ENCODE measurements at regions not wholly inside any gene's neighbourhood (a gene's known extent, or its start where the extent isn't known, plus 50 kb on each side); places are given as distances from the start of the nearest gene placed in this dataset.
"Not testable (repeated sequence)": the region's sequence is repeated elsewhere in the genome, so short reads cannot be mapped to it uniquely, and the experiment has no call there.

DNA sequence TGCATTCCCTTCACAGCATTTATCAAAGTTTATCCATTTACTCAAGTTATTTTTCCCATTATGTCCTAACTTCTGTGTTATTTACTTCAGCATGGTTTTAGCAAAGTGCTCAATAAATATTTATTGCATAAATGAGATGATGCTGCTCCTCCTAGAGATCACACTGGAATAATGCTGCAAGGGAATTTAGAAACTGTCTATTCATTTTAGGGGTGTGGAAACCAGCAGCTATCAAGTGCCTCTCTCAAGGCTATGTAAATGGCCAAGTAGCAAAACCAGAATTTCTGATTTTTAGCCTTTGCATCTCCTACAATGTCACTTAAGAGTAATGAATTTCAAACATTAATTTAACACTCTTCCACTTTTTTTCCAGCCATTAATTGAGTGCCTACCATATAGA lies 316.2 kb downstream of the COL12A1 start:
- DNase-seq: no peak

DNA sequence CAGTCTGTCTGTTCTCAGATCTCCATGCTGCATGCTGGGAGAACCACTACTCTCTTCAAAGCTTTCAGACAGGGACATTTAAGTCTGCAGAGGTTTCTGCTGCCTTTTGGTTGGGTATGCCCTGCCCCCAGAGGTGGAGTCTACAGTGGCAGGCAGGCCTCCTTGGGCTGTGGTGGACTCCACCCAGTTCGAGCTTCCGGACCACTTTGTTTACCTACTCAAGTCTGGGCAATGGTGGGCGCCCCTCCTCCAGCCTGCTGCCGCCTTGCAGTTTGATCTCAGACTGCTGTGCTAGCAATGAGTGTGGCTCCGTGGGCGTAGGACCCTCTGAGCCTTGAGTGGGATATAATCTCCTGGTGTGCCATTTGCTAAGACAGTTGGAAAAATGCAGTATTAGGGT lies 317.1 kb downstream of the COL12A1 start:
- DNase-seq: not testable (repeated sequence)

DNA sequence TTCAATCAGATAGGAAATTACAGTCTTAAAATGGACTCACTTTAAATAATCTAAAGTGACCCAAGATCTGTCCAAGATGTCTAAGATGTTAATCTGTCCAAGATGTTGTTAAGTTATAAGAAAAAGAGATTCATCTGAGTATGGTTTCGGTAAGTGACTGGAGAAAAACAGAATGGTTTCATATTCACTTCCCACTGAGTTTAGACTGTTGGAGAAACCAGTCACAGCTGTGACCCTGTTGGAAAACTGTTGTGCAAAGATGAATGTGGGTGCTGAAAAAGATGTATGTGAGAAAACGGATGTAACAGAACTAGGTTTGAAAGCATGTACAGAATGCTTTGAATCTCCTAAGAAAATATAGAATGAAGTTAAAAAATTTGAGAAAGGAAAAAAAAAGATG lies 325.9 kb downstream of the COL12A1 start:
- DNase-seq: no peak

DNA sequence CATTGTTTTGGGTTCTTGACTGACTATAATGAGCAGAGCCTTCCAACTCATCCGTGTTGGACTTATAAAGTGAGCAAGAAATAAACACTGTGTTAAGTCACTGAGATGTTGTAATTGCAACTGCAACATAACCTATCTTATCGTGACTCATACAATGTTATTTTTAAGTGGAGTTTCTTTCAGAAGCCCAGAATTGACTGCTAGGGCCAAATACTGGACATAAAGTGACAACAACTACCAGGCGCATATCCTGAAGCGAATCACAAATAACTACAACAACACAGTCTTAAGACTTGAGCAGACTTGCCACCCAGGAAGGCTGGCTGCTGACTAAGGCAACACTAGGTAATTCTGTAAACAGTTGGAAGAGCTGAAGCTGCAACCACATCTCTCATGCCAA lies 326.6 kb downstream of the COL12A1 start:
- no peak for DNase-seq

DNA sequence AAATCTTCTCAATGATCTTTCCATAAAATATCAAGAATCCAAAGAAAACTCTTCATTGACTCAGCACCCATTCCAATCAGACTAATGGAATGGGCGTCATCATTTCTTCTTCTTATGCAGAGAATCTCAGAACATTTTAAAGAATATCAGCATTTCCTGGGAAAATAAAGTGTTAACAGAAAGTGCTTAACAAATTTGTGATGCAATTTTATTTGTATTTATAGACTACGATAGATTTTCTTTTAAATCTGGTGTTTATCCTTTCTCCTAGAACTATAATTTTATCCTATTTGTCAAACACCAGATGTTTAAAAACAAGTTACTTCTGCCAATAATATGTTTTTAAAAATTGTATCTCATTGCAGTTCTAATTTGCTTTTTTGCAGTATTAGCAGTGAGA lies 330.7 kb downstream of the COL12A1 start:
- DNase-seq: no peak

DNA sequence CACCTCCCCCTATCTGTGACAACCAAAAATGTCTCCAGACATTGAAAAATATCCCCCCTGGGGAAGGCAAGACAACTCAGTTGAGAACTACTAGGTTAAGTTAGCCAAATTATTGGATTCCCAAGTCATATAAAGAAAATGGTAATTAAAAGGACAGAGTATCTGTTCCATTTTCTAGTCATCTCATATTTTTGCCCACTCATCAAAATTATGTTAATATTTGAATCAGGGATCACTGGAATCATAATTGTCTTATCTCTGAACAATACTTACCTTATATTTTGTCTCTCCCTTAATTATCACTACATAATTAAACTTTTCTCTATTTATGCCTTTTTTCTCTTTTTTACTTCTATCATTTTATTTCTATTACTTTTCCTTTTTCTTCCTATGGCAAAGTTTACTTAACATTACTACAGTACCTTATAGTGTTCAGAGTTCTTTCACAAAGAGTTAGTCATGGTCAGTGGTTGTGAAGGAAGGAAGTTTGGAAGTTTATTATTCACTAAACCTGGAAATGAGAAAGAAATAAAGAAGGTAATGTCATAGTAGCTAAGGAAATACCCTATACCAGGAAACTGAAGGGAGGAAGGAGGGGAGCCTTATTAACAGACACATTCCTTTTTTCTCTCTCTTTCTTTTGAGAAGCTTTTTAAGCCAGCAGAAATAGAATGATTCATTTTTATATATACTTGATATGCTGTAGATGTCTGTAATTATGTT lies 332.9 kb downstream of the COL12A1 start:
- no peak for DNase-seq

DNA sequence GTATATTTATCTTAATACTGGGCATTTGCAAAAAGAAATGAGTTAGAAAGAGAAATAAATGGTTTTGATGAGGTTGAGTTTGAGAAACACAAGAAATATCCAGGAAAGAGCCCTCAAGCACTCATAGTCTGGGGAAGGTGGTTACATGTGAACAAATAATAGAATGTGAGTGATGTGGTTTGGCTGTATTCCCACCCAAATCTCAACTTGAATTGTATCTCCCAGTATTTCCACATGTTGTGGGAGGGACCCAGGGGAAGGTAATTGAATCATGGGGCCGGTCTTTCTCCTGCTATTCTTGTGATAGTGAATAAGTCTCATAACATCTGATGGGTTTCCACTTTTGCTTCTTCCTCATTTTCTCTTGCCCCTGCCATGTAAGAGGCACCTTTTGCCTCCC lies 334.1 kb downstream of the COL12A1 start:
- no peak for DNase-seq

DNA sequence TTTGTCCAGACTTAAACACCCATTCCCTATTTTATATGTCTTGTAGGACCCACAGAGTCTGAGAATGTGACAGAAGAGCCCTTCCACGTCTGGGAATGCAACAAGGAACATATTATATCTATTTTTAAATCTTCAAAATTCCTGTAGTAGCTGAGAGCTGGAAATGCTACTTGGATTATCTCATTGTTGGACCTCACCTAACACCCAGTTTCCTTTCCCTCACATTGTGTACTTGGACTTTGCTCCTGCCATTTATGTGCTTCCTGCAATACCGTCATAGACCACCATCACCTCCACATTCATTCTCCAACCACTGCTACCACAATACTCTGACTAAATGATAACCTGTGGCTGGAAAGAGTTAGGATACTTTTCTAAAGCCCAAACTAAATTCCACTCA lies 335.4 kb downstream of the COL12A1 start:
- DNase-seq: no peak

DNA sequence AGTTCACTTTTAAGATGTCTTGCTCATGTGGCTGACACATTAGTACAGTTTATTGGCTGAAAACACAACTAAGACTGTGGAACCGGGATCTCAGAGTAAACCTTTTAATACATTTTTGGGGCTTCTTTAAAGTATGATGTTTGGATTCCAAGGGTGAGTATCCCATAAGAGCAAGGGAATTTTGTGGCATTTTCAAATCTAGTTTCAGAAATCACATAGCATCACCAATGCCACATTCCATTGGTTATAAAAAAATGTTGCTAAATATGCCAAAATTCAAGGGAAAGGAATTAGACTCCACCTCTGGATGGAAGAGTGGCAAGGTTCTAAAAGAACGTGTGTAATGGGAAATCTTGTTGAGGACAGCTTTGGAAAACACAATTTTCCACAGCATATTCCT lies 338.6 kb downstream of the COL12A1 start:
- DNase-seq: no peak

DNA sequence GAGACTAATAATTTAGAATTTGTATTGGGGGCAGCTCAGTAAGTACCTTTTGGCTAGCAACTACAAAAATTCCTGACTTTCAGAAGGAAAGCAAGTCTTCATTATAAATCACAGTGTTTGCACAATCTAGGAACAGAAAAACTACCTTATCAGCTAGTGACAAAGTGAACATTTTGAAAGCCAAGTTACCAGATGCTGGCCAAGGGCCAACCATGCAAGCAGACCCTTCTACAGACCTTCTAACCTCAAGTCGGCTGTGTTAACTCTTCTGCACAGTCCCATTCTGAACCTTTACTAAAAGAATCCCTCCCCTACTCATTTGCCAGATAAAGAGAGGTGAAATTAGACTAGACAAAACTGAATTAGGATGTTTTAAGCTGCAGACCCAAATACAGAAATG lies 341.9 kb downstream of the COL12A1 start:
- no peak for DNase-seq

DNA sequence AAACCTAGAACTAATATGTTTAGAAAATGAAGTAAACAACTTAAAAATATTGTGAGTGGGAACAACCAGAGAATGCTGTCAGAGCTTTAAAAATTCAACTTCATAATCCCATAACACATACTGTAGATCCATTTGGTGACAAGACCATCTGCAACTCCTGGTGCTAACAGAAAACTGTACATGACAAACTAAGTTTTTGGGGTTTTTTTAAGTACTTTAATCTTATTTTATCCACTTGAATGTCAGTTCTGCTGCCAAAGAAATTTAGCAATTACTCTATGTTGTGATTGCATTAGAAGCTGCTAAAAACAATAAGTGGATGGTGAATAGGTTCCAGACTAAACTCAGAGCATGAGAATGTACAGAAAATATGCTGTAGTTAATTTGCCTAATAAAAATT lies 345.4 kb downstream of the COL12A1 start:
- no peak for DNase-seq

DNA sequence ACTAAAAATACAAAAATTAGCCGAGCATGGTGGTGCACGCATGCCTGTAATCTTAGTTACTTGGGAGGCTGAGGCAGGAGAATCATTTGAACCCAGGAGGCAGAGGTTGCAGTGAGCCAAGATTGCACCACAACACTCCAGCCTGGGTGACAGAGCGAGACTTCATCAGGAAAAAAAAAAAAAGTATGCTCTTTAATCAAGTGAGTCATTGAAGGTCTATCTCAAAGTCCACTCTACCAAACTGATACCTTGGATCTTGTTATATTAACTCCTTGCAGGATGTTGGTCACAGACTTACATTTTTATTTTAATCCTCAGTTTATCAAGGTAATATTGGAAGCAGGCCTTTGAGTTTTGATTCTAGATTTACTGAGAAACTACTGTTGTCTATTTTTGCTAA lies 348.7 kb downstream of the COL12A1 start:
- DNase-seq: no peak

DNA sequence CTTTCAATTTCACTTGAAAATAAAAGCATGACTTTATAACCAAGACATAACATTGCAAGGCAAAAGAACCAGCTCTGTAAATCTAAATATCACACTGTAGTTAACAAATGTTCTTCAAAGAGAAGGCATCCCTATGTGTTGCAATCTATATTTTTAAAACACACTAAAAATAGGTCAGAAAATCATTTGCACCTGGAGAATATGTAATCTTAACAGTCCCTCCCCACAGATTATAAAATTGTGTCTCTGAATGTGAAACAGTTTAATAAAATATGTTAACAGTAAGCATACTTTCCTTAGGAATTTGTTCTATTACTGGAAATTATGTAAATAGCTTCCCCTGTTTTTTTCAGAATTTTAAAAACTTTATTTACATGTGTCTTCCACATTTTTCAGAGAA lies 351.9 kb downstream of the COL12A1 start:
- no peak for DNase-seq

DNA sequence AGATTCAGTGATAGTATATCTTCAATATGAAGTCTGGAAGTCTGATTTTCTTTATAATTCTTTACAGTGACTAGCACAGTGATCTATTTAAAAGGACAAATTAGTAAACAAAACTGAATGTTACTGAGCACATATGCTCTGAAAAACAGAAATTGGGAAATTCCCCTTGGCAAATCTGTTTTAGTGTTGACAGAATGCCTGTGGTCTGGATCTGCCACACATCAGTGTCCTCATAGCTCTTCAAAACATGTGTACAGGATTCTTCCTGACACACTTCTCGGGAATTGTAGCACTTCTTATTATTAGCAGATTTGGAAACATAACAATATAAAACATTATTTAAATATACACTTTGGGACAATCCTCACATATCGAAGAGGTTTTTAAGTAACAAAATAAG lies 354.3 kb downstream of the COL12A1 start:
- DNase-seq: no peak

DNA sequence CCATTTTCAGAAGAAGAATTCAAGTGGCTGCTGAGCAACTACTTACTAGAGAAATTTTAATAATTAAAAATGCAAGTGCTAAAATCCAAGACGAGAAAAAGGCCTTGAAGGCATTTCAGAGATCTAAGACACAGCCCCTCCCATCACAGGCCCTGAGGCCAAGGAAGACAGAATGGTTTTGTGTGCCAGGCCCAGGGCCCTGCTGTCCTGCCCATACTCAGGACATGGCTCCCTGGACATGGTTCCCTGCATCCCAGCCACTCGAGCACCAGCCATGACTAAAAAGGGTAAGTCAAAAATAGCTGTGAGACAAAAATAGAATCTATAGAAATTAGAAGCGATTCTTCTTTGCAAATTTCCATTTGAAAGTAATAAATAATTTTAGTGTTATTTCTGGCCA lies 364.9 kb downstream of the COL12A1 start:
- DNase-seq: no peak

DNA sequence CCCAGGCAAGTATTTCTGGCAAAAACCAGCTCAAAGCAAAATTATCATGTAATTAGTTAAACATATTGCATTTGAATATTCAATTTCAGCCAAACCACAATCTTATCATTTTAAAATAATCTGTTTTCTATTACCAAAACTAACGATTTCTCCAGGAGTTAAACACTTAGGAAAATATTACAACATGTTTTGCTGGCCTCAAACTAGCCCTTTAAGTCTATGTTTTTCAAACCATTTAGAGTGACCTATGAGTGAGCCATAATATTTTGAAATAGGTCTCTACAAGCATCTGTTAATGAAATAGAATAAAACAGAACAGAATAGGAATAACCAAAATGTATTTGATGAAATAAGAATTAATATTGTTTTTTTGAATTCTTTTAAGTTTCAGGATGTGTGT lies 370.9 kb downstream of the COL12A1 start:
- no peak for DNase-seq

DNA sequence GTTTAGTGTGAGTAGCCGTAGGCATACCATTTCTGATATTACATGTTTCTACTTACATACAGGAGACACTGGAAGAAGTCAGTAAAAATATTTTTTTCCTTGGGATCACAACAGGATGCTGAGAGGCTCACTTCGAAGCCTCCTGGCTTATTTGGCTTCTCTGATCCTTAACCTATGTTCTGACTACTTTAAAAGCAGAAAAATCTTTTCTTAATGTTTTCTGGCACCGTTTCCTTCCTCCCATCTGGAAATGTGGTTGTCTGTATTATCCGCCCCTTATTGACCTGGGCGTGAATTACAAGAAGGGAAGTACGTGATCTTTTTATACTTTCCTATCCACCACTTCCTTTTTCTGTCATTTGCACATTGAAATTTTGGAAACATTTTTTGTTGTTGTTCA lies 379.6 kb downstream of the COL12A1 start:
- no peak for DNase-seq

DNA sequence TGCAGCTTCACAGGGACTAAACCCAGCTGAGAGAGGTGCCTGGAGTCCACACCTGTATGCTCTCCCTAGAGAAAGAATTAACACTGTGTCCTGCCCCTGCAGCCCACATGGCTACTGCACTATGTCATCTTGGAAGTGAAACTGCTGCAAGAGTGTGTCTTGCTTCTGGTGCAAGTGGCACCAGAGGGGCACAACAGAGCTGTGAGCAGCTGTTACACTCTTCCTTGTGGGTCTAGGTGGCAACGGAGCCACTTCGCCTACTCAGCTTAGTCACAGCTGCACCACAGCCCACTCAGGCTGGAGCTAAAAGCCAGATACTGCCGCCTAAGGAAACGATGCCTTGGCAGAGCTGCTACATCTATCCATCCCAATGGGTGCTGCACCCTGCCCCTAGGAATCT lies 391.4 kb downstream of the COL12A1 start:
- DNase-seq: no peak

DNA sequence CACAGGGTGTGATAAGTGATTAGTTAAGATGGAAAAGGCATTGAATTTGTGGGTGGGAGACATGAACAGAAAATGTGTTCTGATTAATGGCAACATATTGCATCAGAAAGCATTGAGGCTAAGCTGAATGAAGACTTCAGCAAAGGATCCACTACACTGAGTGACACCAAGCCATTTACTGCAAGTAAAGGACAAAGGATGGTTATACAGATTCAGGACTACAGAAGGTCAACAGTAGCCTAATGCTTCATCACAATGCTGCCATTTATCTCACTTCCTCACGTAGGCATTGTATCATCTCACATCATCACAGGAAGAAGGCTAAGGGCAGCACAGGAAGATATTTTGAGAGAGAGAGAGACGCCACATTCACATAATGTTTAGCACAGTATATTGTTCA lies 398.2 kb downstream of the COL12A1 start:
- no peak for DNase-seq

DNA sequence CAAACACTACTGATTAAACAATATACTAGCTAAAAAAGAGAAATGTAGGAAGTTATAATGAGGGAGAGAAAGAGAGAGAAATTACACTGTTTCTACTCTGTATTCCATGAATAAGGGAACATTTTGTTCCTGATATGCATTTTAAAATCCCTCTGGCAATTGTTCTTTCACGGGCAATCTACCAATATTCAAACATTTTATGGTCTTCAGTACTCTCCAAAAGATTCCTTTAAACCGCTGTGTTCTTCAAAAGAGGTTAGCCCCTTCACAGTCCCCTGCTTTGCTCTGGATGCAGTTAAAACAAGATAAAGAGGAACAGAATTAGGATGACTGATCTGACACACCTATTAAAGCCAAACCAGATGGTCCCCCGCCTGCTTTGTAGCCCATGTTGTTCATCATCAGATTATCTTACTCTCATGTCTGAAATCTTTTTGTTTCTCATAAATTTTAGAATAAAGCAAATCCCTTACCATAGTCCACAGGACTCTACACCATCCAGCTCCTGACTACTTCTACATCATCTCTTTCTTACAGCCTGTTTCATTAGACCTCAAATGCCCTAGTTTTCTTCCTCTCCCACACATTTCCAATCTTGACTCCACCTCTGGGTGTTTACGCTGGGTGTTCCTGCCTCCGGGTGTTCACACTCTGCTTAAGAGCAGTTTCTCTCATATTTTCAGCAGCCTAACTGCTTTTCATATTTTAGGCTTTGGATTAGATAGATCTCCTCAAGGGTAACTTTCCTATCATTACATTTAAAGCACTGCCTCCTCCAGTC lies 399.7 kb downstream of the COL12A1 start:
- DNase-seq: no peak

DNA sequence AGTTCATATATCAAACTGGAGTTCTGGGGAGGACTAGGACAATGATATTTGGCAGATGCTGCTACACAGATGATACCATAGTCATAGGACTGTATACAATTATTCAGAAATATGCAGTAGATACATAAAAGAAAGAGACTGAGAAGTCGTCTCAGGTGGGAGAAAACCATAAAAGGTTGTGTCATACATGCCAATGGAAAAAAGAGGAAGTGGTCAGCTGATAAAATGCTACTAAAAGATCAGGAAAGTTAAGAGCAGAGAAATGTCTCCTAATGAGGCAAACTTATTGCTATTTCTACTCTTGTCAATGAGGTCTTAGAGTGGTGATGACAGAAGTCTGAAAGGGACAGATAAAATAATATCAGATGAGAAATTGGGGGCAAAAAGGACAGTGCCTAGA lies 407.6 kb downstream of the COL12A1 start:
- no peak for DNase-seq

DNA sequence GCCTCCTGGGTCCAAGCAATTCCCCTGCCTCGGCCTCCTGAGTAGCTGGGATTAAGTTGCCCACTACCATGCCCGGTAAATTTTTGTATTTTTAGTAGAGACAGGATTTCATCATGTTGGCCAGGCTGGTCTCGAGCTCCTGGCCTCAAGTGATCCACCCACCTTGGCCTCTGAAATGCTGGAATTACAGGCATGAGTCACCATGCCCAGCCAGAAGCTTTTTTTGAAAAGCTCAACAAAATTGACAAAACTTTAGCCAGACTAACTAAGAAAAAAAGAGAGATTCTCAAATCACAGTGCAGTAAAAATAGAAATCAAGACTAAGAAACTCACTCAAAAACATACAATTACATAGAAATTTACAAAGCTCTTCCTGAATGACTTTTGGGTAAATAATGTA lies 420.6 kb downstream of the COL12A1 start:
- DNase-seq: no peak

DNA sequence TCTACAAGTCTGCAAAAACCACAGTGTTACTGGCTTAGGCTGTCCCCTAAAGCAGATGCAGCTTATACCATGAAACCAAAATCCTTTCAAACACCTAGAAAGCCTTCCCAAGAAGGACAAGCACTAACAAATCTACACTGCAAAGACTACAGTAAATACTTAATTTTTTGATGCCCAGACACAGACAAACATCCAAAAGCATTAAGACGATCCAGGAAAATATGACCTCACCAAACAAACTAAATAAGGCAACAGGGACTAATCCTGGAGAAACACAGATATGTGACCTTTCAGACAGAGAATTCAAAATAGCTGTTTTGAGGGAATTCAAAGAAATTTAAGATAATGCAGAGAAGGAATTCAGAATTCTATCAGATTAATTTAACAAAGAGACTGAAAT lies 423.5 kb downstream of the COL12A1 start:
- no peak for DNase-seq

DNA sequence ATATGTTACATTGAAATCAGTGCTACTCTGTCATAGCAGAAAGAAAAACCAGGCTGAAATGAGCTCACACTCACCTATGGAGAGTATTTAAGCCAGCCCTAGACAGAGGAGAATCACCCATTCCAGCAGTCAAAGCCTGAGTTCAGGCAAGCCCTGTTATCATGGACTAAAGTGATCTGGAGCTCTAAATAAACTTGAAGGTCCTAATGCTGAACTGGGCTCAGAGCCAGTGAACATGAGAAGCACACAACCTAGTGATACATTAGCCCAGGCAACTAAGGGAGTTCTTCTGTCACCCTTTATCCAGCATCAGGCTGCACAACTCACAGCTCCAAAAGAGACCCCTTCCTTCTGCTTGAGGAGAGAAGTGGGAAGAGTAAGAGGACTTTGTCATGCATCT lies 425.0 kb downstream of the COL12A1 start:
- DNase-seq: no peak

All from right lung (tissue), 2 donors.